NB4 (cell line): ENCODE measurements at regions not wholly inside any gene's neighbourhood (a gene's known extent, or its start where the extent isn't known, plus 50 kb on each side); places are given as distances from the start of the nearest gene placed in this dataset.

ENCODE experiments used
- CTCF ChIP-seq: IDR thresholded peaks from one replicate; pipeline ENCODE4 v1.5.1; 2012; ENCODE audit warnings: low read depth, low read length
- MYC ChIP-seq: IDR thresholded peaks from 2 replicates; pipeline ENCODE4 v1.6.1; 2011; ENCODE audit warnings: low read depth, low read length
- POLR2A ChIP-seq: IDR thresholded peaks from 2 replicates; pipeline ENCODE4 v1.6.1; 2011; ENCODE audit warnings: mild to moderate bottlenecking; ENCODE audit not compliant: insufficient read length; ENCODE audit errors: extremely low read depth
- TF ChIP-seq, protein P1 (sequence below): IDR thresholded peaks from 2 replicates; pipeline ENCODE4 v1.6.1; 2011; ENCODE audit warnings: low read depth, low read length

DNA sequence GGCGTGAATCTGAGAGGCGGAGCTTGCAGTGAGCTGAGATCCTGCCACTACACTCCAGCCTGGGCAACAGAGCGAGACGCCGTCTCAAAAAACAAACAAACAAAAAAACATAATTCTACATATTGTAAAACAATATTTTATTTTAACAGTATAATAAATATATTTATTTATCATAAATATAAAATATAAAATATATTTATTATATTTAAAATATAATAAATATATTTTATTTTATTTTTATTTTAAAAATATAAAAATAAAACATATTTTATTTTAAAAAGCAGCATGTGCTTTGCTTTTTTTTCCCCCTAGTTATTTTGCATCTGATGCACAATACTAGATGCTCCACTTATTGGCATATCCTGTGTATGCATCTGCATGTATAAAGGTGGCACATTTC is 1634.6 kb upstream of the PCDH20 start:
- TF ChIP-seq CTCF (no peak), POLR2A (no peak), MYC (no peak)
- TF ChIP-seq, protein P1, sequence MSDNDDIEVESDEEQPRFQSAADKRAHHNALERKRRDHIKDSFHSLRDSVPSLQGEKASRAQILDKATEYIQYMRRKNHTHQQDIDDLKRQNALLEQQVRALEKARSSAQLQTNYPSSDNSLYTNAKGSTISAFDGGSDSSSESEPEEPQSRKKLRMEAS: no peak
